Mucosa of rectum (tissue), 2 donors: ENCODE measurements at regions not wholly inside any gene's neighbourhood (a gene's known extent, or its start where the extent isn't known, plus 50 kb on each side); places are given as distances from the start of the nearest gene placed in this dataset.
"Not testable (repeated sequence)": the region's sequence is repeated elsewhere in the genome, so short reads cannot be mapped to it uniquely, and the experiment has no call there.

ENCODE experiments used
- H3K27ac ChIP-seq, 2 donors: one replicate each; pipeline ENCODE4 v1.7.0; 2013; ENCODE audit warnings: inconsistent platforms in 2 of 2, low read depth in 2 of 2, low read length in 2 of 2
- H3K27me3 ChIP-seq, 2 donors: one replicate each; pipeline ENCODE4 v1.7.0; 2013; ENCODE audit warnings: low read length in 2 of 2; ENCODE audit not compliant: control insufficient read depth in 2 of 2, insufficient read depth in 2 of 2
- H3K36me3 ChIP-seq, 2 donors: one replicate each; pipeline ENCODE4 v1.7.0; 2013; ENCODE audit warnings: low read length in 2 of 2; ENCODE audit not compliant: control insufficient read depth in 2 of 2, insufficient read depth in 2 of 2
- H3K4me1 ChIP-seq, 2 donors: one replicate each; pipeline ENCODE4 v1.7.0; 2013; ENCODE audit warnings: low read length in 2 of 2, mild to moderate bottlenecking in 1 of 2; ENCODE audit not compliant: control insufficient read depth in 2 of 2, insufficient read depth in 2 of 2
- H3K4me3 ChIP-seq, 2 donors: one replicate each; pipeline ENCODE4 v1.7.0; 2013; ENCODE audit warnings: low read length in 2 of 2
- H3K9ac ChIP-seq, 2 donors: one replicate each; pipeline ENCODE4 v1.7.0; 2013; ENCODE audit warnings: low read length in 2 of 2, low read depth in 1 of 2, mild to moderate bottlenecking in 1 of 2
- H3K9me3 ChIP-seq, 2 donors: one replicate each; pipeline ENCODE4 v1.7.0; 2013; ENCODE audit warnings: low read length in 2 of 2; ENCODE audit not compliant: control insufficient read depth in 2 of 2
- donor health status: healthy.
- donor health status: Normal muscosa, but diverticular disease.

- no peak overlapping the region for H3K4me3 ChIP-seq
- no peaks in the 10 kb centered on the region for H3K9me3 ChIP-seq
- no peaks in the 10 kb centered on the region for H3K27me3 ChIP-seq
- H3K4me1 ChIP-seq, result no peaks in the 10 kb centered on the region
- no peak overlapping the region for H3K27ac ChIP-seq
- H3K9ac ChIP-seq, result no peak overlapping the region
- no peaks in the 10 kb centered on the region for H3K36me3 ChIP-seq
Measured at GRCh38 chr11:127790592-127790991, 790.0 kb upstream of the KIRREL3 start.

DNA sequence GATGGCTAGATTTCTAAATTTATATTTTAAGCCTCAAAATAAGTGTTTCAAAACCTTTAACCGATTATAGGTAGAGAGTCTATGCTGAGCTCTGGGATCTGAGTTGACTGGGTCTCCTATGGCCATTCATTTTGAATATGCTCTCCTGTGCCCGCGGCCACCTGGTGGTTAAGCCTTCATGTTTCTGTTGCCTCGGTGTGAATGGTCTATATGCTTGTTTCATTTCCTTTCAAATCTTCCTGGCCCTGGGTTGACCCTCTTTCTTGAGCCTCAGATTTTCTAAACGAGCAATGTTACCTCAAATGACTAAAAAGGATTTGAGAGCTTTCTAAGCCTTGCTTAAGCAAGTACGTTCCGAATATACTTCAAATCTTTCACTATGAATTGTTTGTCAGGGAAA is 789.4 kb upstream of the KIRREL3 start:
- Histone ChIP-seq H3K36me3 (no peaks in the 10 kb centered on the region), H3K4me1 (no peaks in the 10 kb centered on the region), H3K27ac (no peak overlapping the region), H3K27me3 (no peaks in the 10 kb centered on the region), H3K9ac (no peak overlapping the region), H3K9me3 (no peaks in the 10 kb centered on the region), H3K4me3 (no peak overlapping the region)

- not testable (repeated sequence) for H3K36me3 ChIP-seq, H3K9ac ChIP-seq, H3K9me3 ChIP-seq, H3K4me3 ChIP-seq, H3K4me1 ChIP-seq, H3K27ac ChIP-seq, H3K27me3 ChIP-seq
Measured at GRCh38 chr11:127772938-127773337, 772.4 kb upstream of the KIRREL3 start.

- not testable (repeated sequence) for H3K27me3 ChIP-seq, H3K4me3 ChIP-seq, H3K27ac ChIP-seq, H3K9me3 ChIP-seq, H3K36me3 ChIP-seq, H3K9ac ChIP-seq, H3K4me1 ChIP-seq
Measured at GRCh38 chr11:127768931-127769330, 768.4 kb upstream of the KIRREL3 start.

GRCh38 chr11:127766734-127767133 is 766.2 kb upstream of the KIRREL3 start:
- no peaks in the 10 kb centered on the region for H3K36me3 ChIP-seq
- no peak overlapping the region for H3K4me3 ChIP-seq
- H3K27me3 ChIP-seq, result no peaks in the 10 kb centered on the region
- H3K27ac ChIP-seq, result no peak overlapping the region
- H3K4me1 ChIP-seq, result no peaks in the 10 kb centered on the region
- no peaks in the 10 kb centered on the region for H3K9me3 ChIP-seq
- H3K9ac ChIP-seq, result no peak overlapping the region

DNA sequence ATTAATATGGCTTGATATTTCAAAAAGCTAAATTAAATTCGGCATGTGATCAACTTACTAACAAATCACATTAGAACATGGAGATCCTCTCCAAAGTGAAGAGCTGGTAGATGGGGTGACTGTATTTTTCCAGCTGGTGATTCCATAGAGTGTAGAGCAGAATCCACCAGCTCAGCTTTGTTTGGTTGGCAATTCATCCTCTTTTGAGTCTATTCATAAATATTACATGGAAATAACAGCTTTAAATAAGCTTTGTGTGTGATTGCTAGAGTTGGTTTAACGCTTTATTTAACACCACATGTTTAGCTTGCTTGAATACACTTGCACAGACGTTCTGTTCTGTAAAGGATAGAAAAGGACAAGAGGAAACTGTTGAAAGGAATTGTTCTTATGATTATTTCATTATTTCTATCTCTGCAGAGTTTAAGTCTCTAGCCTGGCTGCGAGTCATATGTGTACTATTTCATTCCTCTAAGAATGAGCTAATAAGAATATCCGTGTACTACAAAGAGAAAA is 738.3 kb upstream of the KIRREL3 start:
- Histone ChIP-seq H3K9ac (no peak overlapping the region), H3K36me3 (no peaks in the 10 kb centered on the region), H3K4me1 (no peaks in the 10 kb centered on the region), H3K27ac (no peak overlapping the region), H3K4me3 (no peak overlapping the region), H3K27me3 (no peaks in the 10 kb centered on the region), H3K9me3 (no peaks in the 10 kb centered on the region)

DNA sequence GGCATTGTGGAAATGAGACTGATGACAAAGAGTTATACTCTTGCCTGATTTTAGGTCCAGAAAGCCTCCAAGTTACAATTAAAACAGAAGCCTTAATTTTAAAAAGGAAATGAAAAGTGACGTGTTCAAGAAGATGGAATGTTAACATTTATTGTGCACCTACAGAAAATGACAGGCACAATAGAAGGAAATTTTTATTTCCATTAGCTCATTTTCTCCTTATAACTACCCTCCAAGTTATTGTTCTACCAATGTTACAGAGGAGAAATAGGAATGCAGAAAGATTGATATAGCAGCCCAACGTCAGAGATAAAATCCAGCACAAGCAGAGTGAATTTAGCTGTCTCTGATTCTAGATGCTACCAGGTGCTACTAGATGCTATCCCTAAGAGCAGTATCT is 736.9 kb upstream of the KIRREL3 start:
- Histone ChIP-seq H3K4me3 (no peak overlapping the region), H3K4me1 (no peaks in the 10 kb centered on the region), H3K27me3 (no peaks in the 10 kb centered on the region), H3K27ac (no peak overlapping the region), H3K9ac (no peak overlapping the region), H3K36me3 (no peaks in the 10 kb centered on the region), H3K9me3 (no peaks in the 10 kb centered on the region)

DNA sequence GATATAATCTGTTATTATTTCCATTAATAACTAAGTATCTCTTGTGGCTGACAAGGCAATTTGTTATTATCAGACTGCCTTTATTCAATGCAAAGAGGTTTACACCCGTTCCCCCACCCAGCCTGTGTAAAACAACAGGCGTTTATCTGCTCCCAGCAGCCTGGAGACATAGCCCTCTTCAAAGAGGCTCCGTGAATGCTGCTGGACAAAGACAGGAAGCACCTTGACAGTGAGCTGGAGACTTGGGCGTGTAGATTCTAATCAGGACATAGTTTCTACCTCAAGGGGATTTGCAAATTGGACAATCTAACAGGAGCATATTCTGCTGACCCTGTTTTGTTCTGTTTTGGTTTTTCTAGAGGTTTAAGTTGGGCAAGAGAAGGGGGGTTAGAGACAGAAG is 733.0 kb upstream of the KIRREL3 start:
- no peak overlapping the region for H3K27ac ChIP-seq
- H3K9me3 ChIP-seq, result no peaks in the 10 kb centered on the region
- no peaks in the 10 kb centered on the region for H3K36me3 ChIP-seq
- no peaks in the 10 kb centered on the region for H3K4me1 ChIP-seq
- H3K4me3 ChIP-seq, result no peak overlapping the region
- no peaks in the 10 kb centered on the region for H3K27me3 ChIP-seq
- no peak overlapping the region for H3K9ac ChIP-seq

DNA sequence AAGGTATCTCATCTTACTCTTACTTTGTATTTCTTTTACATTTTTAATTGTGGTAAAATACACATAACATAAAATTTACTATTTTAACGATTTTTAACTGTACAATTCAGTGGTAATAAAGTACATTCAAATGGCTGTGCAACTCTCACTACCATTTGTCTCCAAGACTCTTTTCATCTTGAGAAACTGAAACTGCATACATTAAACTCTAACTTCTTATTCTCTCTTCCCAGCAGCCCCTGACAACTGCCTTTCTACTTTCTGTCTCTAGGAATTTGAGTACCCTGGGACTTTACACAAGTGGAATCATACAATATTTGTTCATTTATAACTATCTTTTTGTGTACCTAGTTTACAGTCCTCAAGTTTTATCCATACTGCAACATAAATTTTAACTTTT is 725.8 kb upstream of the KIRREL3 start:
- H3K36me3 ChIP-seq, result no peaks in the 10 kb centered on the region
- H3K9me3 ChIP-seq, result no peaks in the 10 kb centered on the region
- H3K4me3 ChIP-seq, result no peak overlapping the region
- H3K9ac ChIP-seq, result no peak overlapping the region
- H3K27ac ChIP-seq, result no peak overlapping the region
- H3K27me3 ChIP-seq, result no peaks in the 10 kb centered on the region
- no peaks in the 10 kb centered on the region for H3K4me1 ChIP-seq

- H3K9ac ChIP-seq, result no peak overlapping the region
- no peak overlapping the region for H3K27ac ChIP-seq
- H3K4me3 ChIP-seq, result no peak overlapping the region
- no peaks in the 10 kb centered on the region for H3K9me3 ChIP-seq
- H3K4me1 ChIP-seq, result no peaks in the 10 kb centered on the region
- no peaks in the 10 kb centered on the region for H3K36me3 ChIP-seq
- no peaks in the 10 kb centered on the region for H3K27me3 ChIP-seq
Measured at GRCh38 chr11:127723714-127724113, 723.1 kb upstream of the KIRREL3 start.

DNA sequence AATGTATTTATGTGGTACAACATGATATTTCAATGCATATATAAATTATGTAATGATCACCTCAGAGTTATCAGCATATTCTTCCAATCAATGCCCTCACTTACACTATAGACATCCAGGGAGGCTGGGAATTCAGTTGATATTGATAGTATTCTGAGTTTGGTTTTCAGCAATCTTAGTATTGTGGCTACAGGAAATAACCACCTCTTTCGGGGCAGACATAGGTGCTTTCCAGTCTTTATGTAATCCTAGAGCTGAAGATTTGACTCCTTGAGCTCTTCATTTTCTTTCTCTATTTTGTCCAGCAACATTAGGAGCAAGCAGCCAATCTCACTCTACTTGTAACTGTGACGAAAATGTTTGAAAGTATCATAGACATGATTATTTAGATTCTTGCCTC is 712.7 kb upstream of the KIRREL3 start:
- H3K4me3 ChIP-seq, result no peak overlapping the region
- H3K36me3 ChIP-seq, result no peaks in the 10 kb centered on the region
- no peak overlapping the region for H3K9ac ChIP-seq
- H3K27ac ChIP-seq, result no peak overlapping the region
- H3K4me1 ChIP-seq, result no peaks in the 10 kb centered on the region
- no peaks in the 10 kb centered on the region for H3K27me3 ChIP-seq
- H3K9me3 ChIP-seq, result no peaks in the 10 kb centered on the region
